Hepatocyte (in vitro differentiated cells): ENCODE measurements at regions not wholly inside any gene's neighbourhood (a gene's known extent, or its start where the extent isn't known, plus 50 kb on each side); places are given as distances from the start of the nearest gene placed in this dataset.

Experiments
- DNase-seq: peaks from one replicate; pipeline ENCODE4 v3.0.0-alpha.2; 2016; ENCODE audit warnings: low spot score
- H2AFZ ChIP-seq: fragments of 200-600 bp; sonication (generic); 2 replicates; pipeline ENCODE4 v1.6.0; 2016; ENCODE audit warnings: antibody characterized with exemption, mild to moderate bottlenecking
- H3K27ac ChIP-seq: fragments of 200-600 bp; sonication (generic); 2 replicates; pipeline ENCODE4 v1.5.1; 2016; ENCODE audit warnings: mild to moderate bottlenecking
- H3K27me3 ChIP-seq: fragments of 200-600 bp; sonication (generic); 2 replicates; pipeline ENCODE4 v1.6.1; 2016
- H3K36me3 ChIP-seq: fragments of 200-600 bp; sonication (generic); replicated peaks from 2 replicates; pipeline ENCODE4 v1.5.1; 2016; ENCODE audit warnings: low read depth; ENCODE audit not compliant: insufficient read depth
- H3K4me1 ChIP-seq: fragments of 200-600 bp; sonication (generic); 2 replicates; pipeline ENCODE4 v1.5.1; 2016; ENCODE audit warnings: mild to moderate bottlenecking, moderate library complexity; ENCODE audit not compliant: insufficient read depth
- H3K4me2 ChIP-seq: fragments of 200-600 bp; sonication (generic); 2 replicates; pipeline ENCODE4 v1.6.0; 2016
- H3K4me3 ChIP-seq: fragments of 200-600 bp; sonication (generic); 2 replicates; pipeline ENCODE4 v1.5.1; 2016; ENCODE audit warnings: mild to moderate bottlenecking
- H3K79me2 ChIP-seq: fragments of 200-600 bp; sonication (generic); 2 replicates; pipeline ENCODE4 v1.6.0; 2017; ENCODE audit warnings: mild to moderate bottlenecking
- H3K9me2 ChIP-seq: fragments of 200-600 bp; sonication (generic); replicated peaks from 2 replicates; pipeline ENCODE4 v1.6.0; 2017; ENCODE audit warnings: mild to moderate bottlenecking; ENCODE audit not compliant: insufficient read depth
- H3K9me3 ChIP-seq: fragments of 200-600 bp; sonication (generic); 2 replicates; pipeline ENCODE4 v1.5.1; 2016; ENCODE audit warnings: low read depth, mild to moderate bottlenecking
- H4K20me1 ChIP-seq: fragments of 200-600 bp; sonication (generic); 2 replicates; pipeline ENCODE4 v1.6.0; 2016; ENCODE audit warnings: mild to moderate bottlenecking; ENCODE audit not compliant: insufficient read depth, poor library complexity, severe bottlenecking
- EZH2 ChIP-seq: fragments of 200-600 bp; sonication (generic); IDR thresholded peaks from 2 replicates; pipeline ENCODE4 v1.6.1; 2016; ENCODE audit warnings: antibody characterized with exemption, mild to moderate bottlenecking, borderline replicate concordance
- EZH2phosphoT487 ChIP-seq: fragments of 200-600 bp; sonication (generic); IDR thresholded peaks from one replicate; pipeline ENCODE4 v1.6.1; 2018; ENCODE audit warnings: antibody characterized with exemption, mild to moderate bottlenecking, low read depth, moderate library complexity; ENCODE audit not compliant: unreplicated experiment, severe bottlenecking
- WGBS: methylation state at CpG from one replicate; pipeline ENCODE4 v1.1.6; 2016; ENCODE audit warnings: low lambda C conversion rate; ENCODE audit errors: missing lambda C conversion rate; 5-methylcytosine and 5-hydroxymethylcytosine counted together
- TF ChIP-seq, protein P1 (sequence below): fragments of 200-600 bp; sonication (generic); IDR thresholded peaks from 2 replicates; pipeline ENCODE4 v1.5.1; 2016; ENCODE audit warnings: antibody characterized with exemption, mild to moderate bottlenecking; ENCODE audit not compliant: poor library complexity

DNA sequence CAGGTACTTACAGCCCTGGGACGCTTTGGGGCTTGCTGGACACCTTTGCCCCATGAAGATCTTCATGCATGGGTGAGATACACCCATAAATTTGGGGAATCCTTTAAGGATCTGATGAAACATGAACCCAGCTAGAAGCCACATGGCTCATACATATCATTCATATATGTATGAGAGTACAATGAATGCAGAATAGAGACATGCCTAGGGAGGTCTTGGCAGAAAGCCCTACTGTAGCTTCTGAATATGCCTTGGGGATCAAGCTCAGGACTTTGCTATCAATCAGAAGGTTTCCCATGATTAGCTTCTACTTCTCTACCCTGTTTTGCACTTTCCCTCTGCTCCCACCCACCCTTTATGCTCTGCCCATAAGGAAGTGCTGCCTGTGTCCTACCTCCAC lies 368.4 kb downstream of the LPIN1 start:
- Histone ChIP-seq H2AFZ (no peak overlapping the region), H3K4me2 (no peak overlapping the region), H4K20me1 (no peaks in the 10 kb centered on the region), H3K9me2 (no peaks in the 10 kb centered on the region), H3K79me2 (no peaks in the 10 kb centered on the region), H3K9me3 (no peaks in the 10 kb centered on the region), H3K36me3 (no peaks in the 10 kb centered on the region), H3K4me1 (no peaks in the 10 kb centered on the region), H3K27ac (no peak overlapping the region), H3K27me3 (no peaks in the 10 kb centered on the region), H3K4me3 (no peak overlapping the region)
- TF ChIP-seq EZH2 = no peak
- TF ChIP-seq, protein P1, sequence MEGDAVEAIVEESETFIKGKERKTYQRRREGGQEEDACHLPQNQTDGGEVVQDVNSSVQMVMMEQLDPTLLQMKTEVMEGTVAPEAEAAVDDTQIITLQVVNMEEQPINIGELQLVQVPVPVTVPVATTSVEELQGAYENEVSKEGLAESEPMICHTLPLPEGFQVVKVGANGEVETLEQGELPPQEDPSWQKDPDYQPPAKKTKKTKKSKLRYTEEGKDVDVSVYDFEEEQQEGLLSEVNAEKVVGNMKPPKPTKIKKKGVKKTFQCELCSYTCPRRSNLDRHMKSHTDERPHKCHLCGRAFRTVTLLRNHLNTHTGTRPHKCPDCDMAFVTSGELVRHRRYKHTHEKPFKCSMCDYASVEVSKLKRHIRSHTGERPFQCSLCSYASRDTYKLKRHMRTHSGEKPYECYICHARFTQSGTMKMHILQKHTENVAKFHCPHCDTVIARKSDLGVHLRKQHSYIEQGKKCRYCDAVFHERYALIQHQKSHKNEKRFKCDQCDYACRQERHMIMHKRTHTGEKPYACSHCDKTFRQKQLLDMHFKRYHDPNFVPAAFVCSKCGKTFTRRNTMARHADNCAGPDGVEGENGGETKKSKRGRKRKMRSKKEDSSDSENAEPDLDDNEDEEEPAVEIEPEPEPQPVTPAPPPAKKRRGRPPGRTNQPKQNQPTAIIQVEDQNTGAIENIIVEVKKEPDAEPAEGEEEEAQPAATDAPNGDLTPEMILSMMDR = no peak
- no peak for TF ChIP-seq EZH2phosphoT487
- DNase-seq = no peak
- WGBS = 64% methylated on average over 1 of the region's 1 CpG

DNA sequence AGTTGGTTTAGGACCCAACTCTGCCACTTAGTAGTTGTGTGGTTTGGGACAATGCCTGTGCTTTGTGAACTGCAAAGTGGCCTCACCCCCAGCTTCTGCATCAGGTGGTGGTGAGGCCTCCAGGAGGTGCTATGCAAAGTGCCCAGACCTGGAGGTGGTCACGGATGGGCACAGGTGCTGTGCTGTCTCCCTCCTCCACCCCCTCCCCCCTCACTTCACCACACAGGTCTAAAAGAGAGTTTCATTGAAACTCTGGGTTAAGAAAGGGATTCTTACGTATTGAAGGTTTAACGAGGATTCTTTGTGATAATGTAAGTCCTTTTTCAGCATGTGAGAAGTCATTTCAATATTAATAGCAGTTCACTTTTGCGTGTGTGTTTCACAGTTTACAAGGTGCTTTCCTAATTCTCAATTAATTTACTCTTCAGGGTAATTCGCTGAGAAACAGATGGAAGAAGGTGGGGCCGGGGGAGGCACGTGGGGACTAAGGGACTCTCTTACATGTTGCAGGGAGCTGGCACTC lies 369.9 kb downstream of the LPIN1 start:
- H3K79me2 ChIP-seq = no peaks in the 10 kb centered on the region
- no peaks in the 10 kb centered on the region for H3K9me2 ChIP-seq
- no peaks in the 10 kb centered on the region for H3K4me1 ChIP-seq
- no peaks in the 10 kb centered on the region for H4K20me1 ChIP-seq
- WGBS = 74% methylated on average over 7 of the region's 7 CpGs
- DNase-seq = no peak
- H3K27me3 ChIP-seq = no peaks in the 10 kb centered on the region
- no peak overlapping the region for H3K4me3 ChIP-seq
- no peak overlapping the region for H3K4me2 ChIP-seq
- no peak overlapping the region for H3K27ac ChIP-seq
- H2AFZ ChIP-seq = no peak overlapping the region
- no peak for TF ChIP-seq EZH2phosphoT487
- TF ChIP-seq, protein P1 = no peak
- TF ChIP-seq EZH2 = no peak
- H3K36me3 ChIP-seq = no peaks in the 10 kb centered on the region
- H3K9me3 ChIP-seq = no peaks in the 10 kb centered on the region

DNA sequence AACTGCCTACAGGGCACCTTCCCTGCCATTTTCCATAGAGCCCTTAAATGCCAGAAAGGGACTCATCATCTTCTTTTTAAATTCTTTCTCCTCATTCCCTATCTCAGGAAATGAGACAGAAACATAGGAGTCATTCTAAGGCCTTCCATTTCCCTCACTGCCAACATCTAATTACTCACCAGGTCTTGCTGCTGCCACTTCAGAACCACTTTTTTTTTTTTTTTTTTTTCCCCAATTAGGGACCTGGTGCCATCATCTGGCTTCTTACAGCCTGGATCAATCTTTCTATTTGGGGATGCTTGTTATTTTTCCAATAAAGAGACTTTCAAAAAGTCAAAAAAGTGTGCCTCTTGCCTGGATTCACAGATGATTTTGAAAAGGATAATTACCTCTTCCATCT lies 373.4 kb downstream of the LPIN1 start:
- H2AFZ ChIP-seq = no peak overlapping the region
- no peak overlapping the region for H3K4me2 ChIP-seq
- DNase-seq = no peak
- H3K27ac ChIP-seq = no peak overlapping the region
- no peaks in the 10 kb centered on the region for H3K79me2 ChIP-seq
- no peaks in the 10 kb centered on the region for H3K9me2 ChIP-seq
- H4K20me1 ChIP-seq = no peaks in the 10 kb centered on the region
- no peak for TF ChIP-seq EZH2phosphoT487
- no peak for TF ChIP-seq EZH2
- TF ChIP-seq, protein P1 = no peak
- H3K4me3 ChIP-seq = no peak overlapping the region
- no peaks in the 10 kb centered on the region for H3K27me3 ChIP-seq
- H3K36me3 ChIP-seq = no peaks in the 10 kb centered on the region
- H3K9me3 ChIP-seq = no peaks in the 10 kb centered on the region
- H3K4me1 ChIP-seq = no peaks in the 10 kb centered on the region
